IMR-90 (cell line): ENCODE measurements at regions not wholly inside any gene's neighbourhood (a gene's known extent, or its start where the extent isn't known, plus 50 kb on each side); places are given as distances from the start of the nearest gene placed in this dataset.

ENCODE experiments used
- ATAC-seq: fragments of 200-7000 bp; cut with Tn5 transposase; 2 replicates; pipeline ENCODE4 v1.9.1; 2020; ENCODE audit warnings: low read depth, mild to moderate bottlenecking, moderate library complexity
- BruUV-seq: library from RNA; stranded (reverse); fragments of 400-500 nt; replicated peaks from 2 replicates; lab custom pipeline; 2021; lab: Mats Ljungman, UMichigan
- CTCF ChIA-PET: fragments of 300-600 bp; formaldehyde crosslinking; extraction: SDS; loops from one replicate; lab custom pipeline; 2021; ENCODE audit warnings: antibody characterized with exemption; lab: Yijun Ruan, JAX
- POLR2A ChIA-PET: fragments of 300-600 bp; sonication (Branson Sonifier 250); formaldehyde crosslinking; loops from one replicate; lab custom pipeline; 2022; ENCODE audit warnings: antibody characterized with exemption; ENCODE audit not compliant: unreplicated experiment; lab: Charles Lee
- DNase-seq: peaks from one replicate; pipeline ENCODE4 v3.0.0; 2013
- H2AFZ ChIP-seq: replicated peaks from 2 replicates; pipeline ENCODE3; 2013; ENCODE audit warnings: low read length, mild to moderate bottlenecking; ENCODE audit not compliant: poor library complexity
- H2AK5ac ChIP-seq: 2 replicates; pipeline ENCODE4 v1.6.1; 2013; ENCODE audit warnings: low read depth, low read length, inconsistent platforms
- H2AK9ac ChIP-seq: replicated peaks from 2 replicates; pipeline ENCODE3; 2013; ENCODE audit warnings: mild to moderate bottlenecking, low read depth, low read length, moderate library complexity; ENCODE audit not compliant: poor library complexity
- H2BK120ac ChIP-seq: 2 replicates; pipeline ENCODE4 v1.6.1; 2013; ENCODE audit warnings: low read depth, low read length, inconsistent platforms
- H2BK15ac ChIP-seq: 3 replicates; pipeline ENCODE4 v1.6.1; 2013; ENCODE audit warnings: low read depth, low read length, inconsistent platforms
- H2BK20ac ChIP-seq: 2 replicates; pipeline ENCODE4 v1.6.1; 2013; ENCODE audit warnings: low read depth, mild to moderate bottlenecking, inconsistent platforms, low read length, moderate library complexity
- H2BK5ac ChIP-seq: 2 replicates; pipeline ENCODE4 v1.6.1; 2013; ENCODE audit warnings: mild to moderate bottlenecking, low read depth, low read length, inconsistent platforms; ENCODE audit not compliant: poor library complexity, severe bottlenecking
- H3K14ac ChIP-seq: replicated peaks from 2 replicates; pipeline ENCODE4 v1.6.1; 2013; ENCODE audit warnings: low read depth, low read length, inconsistent platforms
- H3K18ac ChIP-seq: 2 replicates; pipeline ENCODE4 v1.6.1; 2013; ENCODE audit warnings: low read depth, low read length, control low read depth
- H3K23ac ChIP-seq: 2 replicates; pipeline ENCODE4 v1.6.1; 2013; ENCODE audit warnings: low read depth, low read length, inconsistent platforms
- H3K27ac ChIP-seq: 2 replicates; pipeline ENCODE4 v1.5.1; 2013; ENCODE audit warnings: mild to moderate bottlenecking, control low read depth, low read length; ENCODE audit not compliant: insufficient read depth
- H3K27me3 ChIP-seq: 2 replicates; pipeline ENCODE4 v1.6.1; 2013; ENCODE audit warnings: low read length; ENCODE audit not compliant: control insufficient read depth, insufficient read depth
- H3K36me3 ChIP-seq: 2 replicates; pipeline ENCODE4 v1.6.1; 2013; ENCODE audit warnings: low read length, mixed read lengths; ENCODE audit not compliant: control insufficient read depth, insufficient read depth
- H3K4ac ChIP-seq: 2 replicates; pipeline ENCODE4 v1.6.1; 2013; ENCODE audit warnings: low read depth, low read length, inconsistent platforms
- H3K4me1 ChIP-seq: 2 replicates; pipeline ENCODE4 v1.6.1; 2013; ENCODE audit warnings: low read length, mixed read lengths; ENCODE audit not compliant: control insufficient read depth, insufficient read depth
- H3K4me2 ChIP-seq: 2 replicates; pipeline ENCODE4 v1.6.1; 2013; ENCODE audit warnings: low read depth, mild to moderate bottlenecking, control low read depth, low read length, moderate library complexity
- H3K4me3 ChIP-seq: 2 replicates; pipeline ENCODE4 v1.5.1; 2013; ENCODE audit warnings: low read depth, mild to moderate bottlenecking, control low read depth, low read length, moderate library complexity; ENCODE audit not compliant: insufficient read depth
- H3K56ac ChIP-seq: 2 replicates; pipeline ENCODE4 v1.6.1; 2013; ENCODE audit warnings: low read length, inconsistent platforms; ENCODE audit not compliant: insufficient read depth; ENCODE audit errors: extremely low read depth
- H3K79me1 ChIP-seq, 2 experiments: 2 replicates each; pipeline ENCODE4 v1.6.1; 2013; ENCODE audit warnings: low read length in 2 of 2, inconsistent platforms in 1 of 2, low read depth in 1 of 2
- H3K9ac ChIP-seq: 2 replicates; pipeline ENCODE4 v1.6.1; 2013; ENCODE audit warnings: low read depth, low read length, control low read depth
- H3K9me1 ChIP-seq: 2 replicates; pipeline ENCODE4 v1.6.1; 2013; ENCODE audit warnings: low read length, inconsistent platforms; ENCODE audit not compliant: insufficient read depth
- H3K9me3 ChIP-seq: 2 replicates; pipeline ENCODE4 v1.6.1; 2013; ENCODE audit warnings: low read length; ENCODE audit not compliant: control insufficient read depth, insufficient read depth
- H4K20me1 ChIP-seq: 2 replicates; pipeline ENCODE4 v1.6.1; 2013; ENCODE audit warnings: low read length, inconsistent platforms; ENCODE audit not compliant: insufficient read depth
- H4K5ac ChIP-seq: 2 replicates; pipeline ENCODE4 v1.6.1; 2013; ENCODE audit warnings: mild to moderate bottlenecking, low read depth, low read length, control low read depth
- H4K8ac ChIP-seq, 2 experiments: 2 replicates each; pipeline ENCODE4 v1.6.1; 2013; ENCODE audit warnings: low read depth in 2 of 2, low read length in 2 of 2, control low read depth in 1 of 2, inconsistent platforms in 1 of 2
- H4K91ac ChIP-seq: 2 replicates; pipeline ENCODE4 v1.6.1; 2013; ENCODE audit warnings: low read depth, low read length, inconsistent platforms; ENCODE audit not compliant: insufficient read depth
- BHLHE40 ChIP-seq: fragments of 150-350 bp; IDR thresholded peaks from 2 replicates; pipeline ENCODE4 v1.6.1; 2016; ENCODE audit warnings: mild to moderate bottlenecking, low read depth, low read length
- CEBPB ChIP-seq: IDR thresholded peaks from 2 replicates; pipeline ENCODE4 v1.6.1; 2012; ENCODE audit warnings: low read depth, low read length, improper control_type of control experiment
- CHD1 ChIP-seq: IDR thresholded peaks from 2 replicates; pipeline ENCODE4 v1.6.1; 2012; ENCODE audit warnings: low read depth, low read length, improper control_type of control experiment
- CTCF ChIP-seq: conservative IDR thresholded peaks from 2 replicates; pipeline ENCODE4 v1.5.1; 2012; ENCODE audit warnings: mild to moderate bottlenecking, low read depth, low read length, improper control_type of control experiment
- FOS ChIP-seq: fragments of 150-350 bp; IDR thresholded peaks from 2 replicates; pipeline ENCODE4 v1.6.1; 2016; ENCODE audit warnings: low read depth, low read length
- MAFK ChIP-seq: IDR thresholded peaks from 2 replicates; pipeline ENCODE4 v1.6.1; 2012; ENCODE audit warnings: low read depth, low read length, improper control_type of control experiment
- MXI1 ChIP-seq: IDR thresholded peaks from 2 replicates; pipeline ENCODE4 v1.6.1; 2012; ENCODE audit warnings: low read depth, mild to moderate bottlenecking, low read length, moderate library complexity, borderline replicate concordance
- NFE2L2 ChIP-seq: fragments of 150-350 bp; IDR thresholded peaks from 2 replicates; pipeline ENCODE4 v1.6.1; 2016; ENCODE audit warnings: low read depth, mild to moderate bottlenecking, low read length
- POLR2A ChIP-seq: IDR thresholded peaks from 2 replicates; pipeline ENCODE4 v1.6.1; 2012; ENCODE audit warnings: mild to moderate bottlenecking, low read depth, low read length
- RAD21 ChIP-seq: IDR thresholded peaks from 2 replicates; pipeline ENCODE4 v1.6.1; 2012; ENCODE audit warnings: low read length, improper control_type of control experiment
- SMC3 ChIP-seq: fragments of 150-350 bp; IDR thresholded peaks from 2 replicates; pipeline ENCODE4 v1.6.1; 2016; ENCODE audit warnings: low read depth, mild to moderate bottlenecking, antibody characterized with exemption, low read length, moderate library complexity
- USF2 ChIP-seq: fragments of 150-350 bp; IDR thresholded peaks from 2 replicates; pipeline ENCODE4 v1.6.1; 2017; ENCODE audit warnings: mild to moderate bottlenecking, antibody characterized with exemption, low read length, low read depth
- WGBS, 2 experiments: methylation state at CpG; one replicate each; pipeline versions ENCODE4 v1.1.5 to v1.1.7; 2013; ENCODE audit warnings: missing lambda C conversion rate in 2 of 2; ENCODE audit not compliant: insufficient read length in 1 of 2; ENCODE audit errors: extremely low coverage in 2 of 2; 5-methylcytosine and 5-hydroxymethylcytosine counted together
- dilution Hi-C: fragments of 300-500 bp; cut with HindIII; formaldehyde crosslinking; loops from one replicate; pipeline ENCODE4 v1.14.3; 2018; ENCODE audit warnings: low sequenced_read_pairs; ENCODE audit not compliant: unreplicated experiment
- in situ Hi-C: fragments of 300-500 bp; cut with MboI; formaldehyde crosslinking; loops from 3 replicates; pipeline ENCODE4 v1.14.3; 2019; ENCODE audit warnings: low sequenced_read_pairs, inconsistent platforms, mixed read lengths
- intact Hi-C: fragments of 100-400 bp; cut with micrococcal nuclease; formaldehyde crosslinking; loops from 2 replicates; pipeline ENCODE4 v1.10.0; 2022
- TF ChIP-seq, protein P1 (sequence below): fragments of 150-350 bp; IDR thresholded peaks from 2 replicates; pipeline ENCODE4 v1.6.1; 2016; ENCODE audit warnings: low read depth, mild to moderate bottlenecking, low read length, moderate library complexity, borderline replicate concordance

DNA sequence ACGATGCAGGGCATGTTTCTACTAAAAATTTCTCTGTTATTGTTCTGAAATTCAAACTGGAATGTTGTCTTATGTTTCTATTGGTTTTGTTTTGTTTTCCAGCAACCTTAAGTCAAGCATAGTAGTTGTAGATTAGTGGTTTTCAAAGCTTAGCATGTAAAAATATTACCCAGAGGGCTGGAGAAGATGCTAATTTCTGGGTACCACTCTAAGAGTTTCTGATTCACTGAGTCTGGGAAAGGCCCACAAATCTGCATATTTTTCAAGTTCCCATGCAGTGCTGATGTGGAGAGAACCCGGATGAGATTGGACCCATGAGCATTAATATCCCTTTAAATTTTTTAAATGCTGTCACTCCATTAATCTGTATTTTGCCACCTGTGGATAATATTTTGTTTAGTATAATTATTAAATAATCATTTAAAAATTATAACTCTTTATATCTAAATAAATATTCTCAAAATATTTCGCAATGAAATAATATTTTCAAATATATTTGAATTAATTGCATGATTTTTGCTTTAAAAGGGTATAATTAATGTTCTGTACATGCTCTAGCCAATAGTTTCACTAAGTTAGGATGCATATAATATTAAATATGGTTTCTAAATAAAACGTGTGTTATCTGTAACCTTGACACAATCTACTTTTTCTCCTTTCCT is 1274.7 kb upstream of the CADM2 start:
- dilution Hi-C loops, result no loop called here
- Histone ChIP-seq H2BK20ac (no peak overlapping the region), H2AFZ (no peak overlapping the region), H3K36me3 (no peaks in the 10 kb centered on the region), H3K79me1 (no peaks in the 10 kb centered on the region), H3K9me1 (no peaks in the 10 kb centered on the region), H2BK120ac (no peak overlapping the region), H3K23ac (no peak overlapping the region), H4K5ac (no peak overlapping the region), H3K27ac (no peak overlapping the region), H2AK9ac (no peak overlapping the region), H2BK5ac (no peak overlapping the region), H2AK5ac (no peak overlapping the region), H3K4ac (no peak overlapping the region), H3K9ac (no peak overlapping the region), H3K4me1 (no peaks in the 10 kb centered on the region), H3K4me2 (no peak overlapping the region), H3K14ac (no peak overlapping the region), H3K56ac (no peak overlapping the region), H2BK15ac (no peak overlapping the region), H3K27me3 (no peaks in the 10 kb centered on the region), H4K20me1 (no peaks in the 10 kb centered on the region), H4K91ac (no peak overlapping the region), H4K8ac (no peak overlapping the region), H3K4me3 (no peak overlapping the region), H3K9me3 (peaks cover 8% of the 10 kb centered on the region), H3K18ac (no peak overlapping the region)
- intact Hi-C loops, result no loop called here
- WGBS, 2 experiments, result no CpG with 5 or more reads among the region's 4 CpGs
- no TSS peak for BruUV-seq
- DNase-seq (no peak), ATAC-seq (no peak)
- POLR2A ChIA-PET, result no interaction called here
- CTCF ChIA-PET, result no interaction called here
- in situ Hi-C loops, result no loop called here
- no peak for TF ChIP-seq MXI1
- no peak for TF ChIP-seq RAD21
- no peak for TF ChIP-seq CHD1
- no peak for TF ChIP-seq SMC3
- no peak for TF ChIP-seq BHLHE40
- TF ChIP-seq, protein P1, sequence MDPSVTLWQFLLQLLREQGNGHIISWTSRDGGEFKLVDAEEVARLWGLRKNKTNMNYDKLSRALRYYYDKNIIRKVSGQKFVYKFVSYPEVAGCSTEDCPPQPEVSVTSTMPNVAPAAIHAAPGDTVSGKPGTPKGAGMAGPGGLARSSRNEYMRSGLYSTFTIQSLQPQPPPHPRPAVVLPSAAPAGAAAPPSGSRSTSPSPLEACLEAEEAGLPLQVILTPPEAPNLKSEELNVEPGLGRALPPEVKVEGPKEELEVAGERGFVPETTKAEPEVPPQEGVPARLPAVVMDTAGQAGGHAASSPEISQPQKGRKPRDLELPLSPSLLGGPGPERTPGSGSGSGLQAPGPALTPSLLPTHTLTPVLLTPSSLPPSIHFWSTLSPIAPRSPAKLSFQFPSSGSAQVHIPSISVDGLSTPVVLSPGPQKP, result no peak
- no peak for TF ChIP-seq CTCF
- no peak for TF ChIP-seq POLR2A
- no peak for TF ChIP-seq MAFK
- TF ChIP-seq NFE2L2, result no peak
- no peak for TF ChIP-seq FOS
- no peak for TF ChIP-seq CEBPB
- no peak for TF ChIP-seq USF2
